Lower lobe of right lung (tissue), 2 donors: ENCODE measurements at regions not wholly inside any gene's neighbourhood (a gene's known extent, or its start where the extent isn't known, plus 50 kb on each side); places are given as distances from the start of the nearest gene placed in this dataset.
"Not testable (repeated sequence)": the region's sequence is repeated elsewhere in the genome, so short reads cannot be mapped to it uniquely, and the experiment has no call there.

Experiments
- ATAC-seq, 2 donors: fragments of 200-7000 bp; cut with Tn5 transposase; one replicate each; pipeline ENCODE4 v1.9.1; 2020 to 2022; ENCODE audit warnings: mild to moderate bottlenecking in 2 of 2, moderate library complexity in 2 of 2
- DNase-seq: peaks from one replicate; pipeline ENCODE4 v3.0.0-alpha.2; 2020
- H3K27ac ChIP-seq: fragments of 200-600 bp; one replicate; pipeline ENCODE4 v1.8.0; 2022
- H3K27me3 ChIP-seq: fragments of 200-600 bp; one replicate; pipeline ENCODE4 v1.8.0; 2022; ENCODE audit warnings: low read depth
- H3K36me3 ChIP-seq: fragments of 200-600 bp; one replicate; pipeline ENCODE4 v1.8.0; 2022; ENCODE audit warnings: mild to moderate bottlenecking
- H3K4me1 ChIP-seq: fragments of 200-600 bp; one replicate; pipeline ENCODE4 v1.8.0; 2022
- H3K4me3 ChIP-seq: fragments of 200-600 bp; one replicate; pipeline ENCODE4 v1.8.0; 2022; ENCODE audit warnings: mild to moderate bottlenecking
- H3K9me3 ChIP-seq: fragments of 200-600 bp; one replicate; pipeline ENCODE4 v1.8.0; 2022
- CTCF ChIP-seq: fragments of 200-600 bp; IDR thresholded peaks from one replicate; pipeline ENCODE4 v1.8.0; 2022; ENCODE audit warnings: antibody characterized with exemption, mild to moderate bottlenecking
- intact Hi-C: fragments of 100-400 bp; cut with DNase I; formaldehyde crosslinking; loops from one replicate; pipeline ENCODE4 v1.11.0; 2022
- donor health status: DM: no; HTN: yes; CAD: no; lungs with severe emphysema.

GRCh38 chr5:67548520-67549295 is 352.1 kb upstream of the CD180 start:
- peak in 1 of 2 donors; percentile 69 for ATAC-seq

GRCh38 chr5:67547682-67548081 is 351.1 kb upstream of the CD180 start:
- Histone ChIP-seq H3K4me3 (no peak overlapping the region), H3K4me1 (peaks cover 7% of the 10 kb centered on the region), H3K27me3 (no peaks in the 10 kb centered on the region), H3K36me3 (no peaks in the 10 kb centered on the region), H3K27ac (no peak overlapping the region), H3K9me3 (no peaks in the 10 kb centered on the region)
- no peak for TF ChIP-seq CTCF
- intact Hi-C loops: no loop called here
- DNase-seq: no peak
- ATAC-seq: no peak

More at GRCh38 chr5:67548520-67549295, 352.1 kb upstream of the CD180 start:
- Histone ChIP-seq H3K9me3 (no peaks in the 10 kb centered on the region), H3K4me1 (peaks cover 7% of the 10 kb centered on the region), H3K4me3 (peak overlapping the region; percentile 0), H3K27ac (peak overlapping the region; percentile 15), H3K27me3 (no peaks in the 10 kb centered on the region), H3K36me3 (no peaks in the 10 kb centered on the region)
- DNase-seq: no peak
- no peak for TF ChIP-seq CTCF
- intact Hi-C loops: no loop called here

DNA sequence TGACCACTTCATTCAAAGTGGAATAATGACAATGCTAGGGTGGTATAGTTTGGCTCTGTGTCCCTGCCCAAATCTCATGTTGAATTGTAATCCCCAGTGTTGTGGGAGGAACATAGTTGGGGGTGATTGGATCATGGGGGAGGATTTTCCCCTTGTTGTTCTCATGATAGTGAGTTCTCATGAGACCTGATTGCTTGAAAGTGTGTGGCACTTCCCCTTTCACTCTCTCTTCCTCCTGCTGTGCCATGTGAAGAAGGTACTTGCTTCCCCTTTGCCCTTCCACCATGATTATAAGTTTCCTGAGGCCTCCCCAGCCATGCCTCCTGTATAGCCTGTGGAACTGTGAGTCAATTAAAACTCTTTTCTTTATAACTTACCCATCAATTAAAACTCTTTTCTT is 348.3 kb upstream of the CD180 start:
- intact Hi-C loops, H3K4me1 ChIP-seq, H3K4me3 ChIP-seq, H3K27ac ChIP-seq, ATAC-seq, H3K36me3 ChIP-seq, DNase-seq, H3K27me3 ChIP-seq, H3K9me3 ChIP-seq: not testable (repeated sequence)

DNA sequence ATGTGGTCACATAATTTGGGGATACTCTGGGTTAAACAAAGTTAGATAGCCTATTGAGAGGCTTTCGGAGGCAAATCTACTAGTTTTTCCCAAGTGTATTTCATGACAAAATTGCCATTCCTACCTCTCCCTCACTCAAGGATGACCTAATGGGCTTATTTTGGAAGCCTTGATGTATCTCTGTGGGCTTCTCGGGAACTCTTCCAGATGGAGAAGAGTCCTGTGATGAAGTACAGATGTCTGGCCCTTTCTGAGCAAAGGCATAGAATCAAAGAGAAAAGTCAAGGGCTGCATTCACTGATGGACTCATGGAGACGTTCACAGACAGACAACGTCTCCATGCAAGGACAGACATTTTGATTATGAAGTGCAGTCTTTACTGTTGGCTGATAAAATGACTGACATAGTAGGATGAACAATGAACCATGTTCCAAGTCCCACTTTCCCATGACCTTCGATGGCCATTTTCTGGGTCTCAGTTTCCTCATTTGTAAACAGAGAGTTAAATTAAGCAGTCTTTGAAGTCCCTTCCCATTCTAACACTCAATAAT is 347.2 kb upstream of the CD180 start:
- Histone ChIP-seq H3K4me1 (peaks cover 2% of the 10 kb centered on the region), H3K9me3 (no peaks in the 10 kb centered on the region), H3K27ac (no peak overlapping the region), H3K4me3 (no peak overlapping the region), H3K36me3 (no peaks in the 10 kb centered on the region), H3K27me3 (no peaks in the 10 kb centered on the region)
- ATAC-seq (no peak), DNase-seq (no peak)
- intact Hi-C loops: no loop called here
- no peak for TF ChIP-seq CTCF

- intact Hi-C loops: no loop called here
- H3K4me1 ChIP-seq: peaks cover 5% of the 10 kb centered on the region
- no peak overlapping the region for H3K4me3 ChIP-seq
- H3K36me3 ChIP-seq: no peaks in the 10 kb centered on the region
- no peaks in the 10 kb centered on the region for H3K27me3 ChIP-seq
- H3K9me3 ChIP-seq: no peaks in the 10 kb centered on the region
- no peak overlapping the region for H3K27ac ChIP-seq
- no peak for TF ChIP-seq CTCF
- ATAC-seq (no peak), DNase-seq (no peak)
These were observed 345.9 kb upstream of the CD180 start for GRCh38 chr5:67542479-67542878.

DNA sequence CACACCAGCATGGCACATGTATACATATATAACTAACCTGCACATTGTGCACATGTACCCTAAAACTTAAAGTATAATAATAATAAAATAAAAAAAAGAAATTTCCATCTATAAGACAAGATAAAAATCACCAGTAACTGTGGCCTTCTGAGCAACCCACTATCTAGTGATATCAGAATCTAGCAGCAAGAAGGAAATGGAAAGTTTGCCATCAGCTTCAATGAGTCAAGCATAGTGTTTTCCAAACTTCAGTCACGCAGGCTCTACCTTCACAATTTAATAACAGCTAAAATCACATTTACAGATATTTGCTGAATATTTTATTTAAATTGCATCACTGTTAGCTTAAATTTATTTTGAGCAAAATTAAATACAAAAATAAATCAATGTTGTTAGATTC is 345.3 kb upstream of the CD180 start:
- H3K27ac ChIP-seq: no peak overlapping the region
- intact Hi-C loops: no loop called here
- DNase-seq (no peak), ATAC-seq (no peak)
- no peak for TF ChIP-seq CTCF
- H3K36me3 ChIP-seq: no peaks in the 10 kb centered on the region
- H3K4me3 ChIP-seq: no peak overlapping the region
- no peaks in the 10 kb centered on the region for H3K9me3 ChIP-seq
- no peaks in the 10 kb centered on the region for H3K27me3 ChIP-seq
- peaks cover 11% of the 10 kb centered on the region for H3K4me1 ChIP-seq
